GM12891 (cell line): ENCODE measurements at regions not wholly inside any gene's neighbourhood (a gene's known extent, or its start where the extent isn't known, plus 50 kb on each side); places are given as distances from the start of the nearest gene placed in this dataset.

Experiments used
- DNase-seq: peaks from one replicate; pipeline ENCODE4 v3.0.0; 2011; ENCODE audit warnings: low spot score; ENCODE audit not compliant: insufficient read length
- FAIRE-seq: peaks from 2 replicates; lab custom pipeline; 2011; peaks lifted over from hg19 to GRCh38; lab: Jason Lieb, UNC
- PAX5 ChIP-seq: IDR thresholded peaks from 2 replicates; pipeline ENCODE4 v1.6.1; 2011; ENCODE audit warnings: low read length, moderate library complexity, mild to moderate bottlenecking; ENCODE audit not compliant: insufficient read depth, severe bottlenecking
- POLR2A ChIP-seq: IDR thresholded peaks from 2 replicates; pipeline ENCODE4 v1.6.1; 2011; ENCODE audit warnings: low read depth, low read length, control low read depth
- POLR2AphosphoS5 ChIP-seq: IDR thresholded peaks from 2 replicates; pipeline ENCODE4 v1.6.1; 2011; ENCODE audit warnings: low read depth, low read length, control low read depth
- POU2F2 ChIP-seq: IDR thresholded peaks from 2 replicates; pipeline ENCODE4 v1.6.1; 2011; ENCODE audit warnings: low read depth, mild to moderate bottlenecking, control low read depth, low read length, moderate library complexity
- SPI1 ChIP-seq: IDR thresholded peaks from 2 replicates; pipeline ENCODE4 v1.6.1; 2011; ENCODE audit warnings: low read depth, low read length, control low read depth
- TAF1 ChIP-seq: IDR thresholded peaks from 2 replicates; pipeline ENCODE4 v1.6.1; 2011; ENCODE audit warnings: low read depth, low read length, control low read depth

GRCh38 chr9:80376180-80376579 lies 804.4 kb downstream of the TLE4 start:
- TF ChIP-seq POU2F2 (no peak), POLR2AphosphoS5 (no peak), POLR2A (no peak), PAX5 (no peak), SPI1 (no peak), TAF1 (no peak)
- no peak for FAIRE-seq

GRCh38 chr9:80375477-80375876 lies 803.7 kb downstream of the TLE4 start:
- DNase-seq (no peak), FAIRE-seq (no peak)
- TF ChIP-seq SPI1 (no peak), POU2F2 (no peak), TAF1 (no peak), PAX5 (no peak), POLR2A (no peak), POLR2AphosphoS5 (no peak)

More at GRCh38 chr9:80376180-80376579, 804.4 kb downstream of the TLE4 start:
- no peak for DNase-seq

- FAIRE-seq (no peak), DNase-seq (no peak)
- TF ChIP-seq SPI1 (no peak), PAX5 (no peak), POLR2A (no peak), POU2F2 (no peak), TAF1 (no peak), POLR2AphosphoS5 (no peak)
Measured at GRCh38 chr9:80369641-80370040, 797.9 kb downstream of the TLE4 start.

GRCh38 chr9:80366626-80367025 lies 794.9 kb downstream of the TLE4 start:
- TF ChIP-seq POLR2AphosphoS5 (no peak), SPI1 (no peak), POLR2A (no peak), TAF1 (no peak), POU2F2 (no peak), PAX5 (no peak)
- DNase-seq (no peak), FAIRE-seq (no peak)

DNA sequence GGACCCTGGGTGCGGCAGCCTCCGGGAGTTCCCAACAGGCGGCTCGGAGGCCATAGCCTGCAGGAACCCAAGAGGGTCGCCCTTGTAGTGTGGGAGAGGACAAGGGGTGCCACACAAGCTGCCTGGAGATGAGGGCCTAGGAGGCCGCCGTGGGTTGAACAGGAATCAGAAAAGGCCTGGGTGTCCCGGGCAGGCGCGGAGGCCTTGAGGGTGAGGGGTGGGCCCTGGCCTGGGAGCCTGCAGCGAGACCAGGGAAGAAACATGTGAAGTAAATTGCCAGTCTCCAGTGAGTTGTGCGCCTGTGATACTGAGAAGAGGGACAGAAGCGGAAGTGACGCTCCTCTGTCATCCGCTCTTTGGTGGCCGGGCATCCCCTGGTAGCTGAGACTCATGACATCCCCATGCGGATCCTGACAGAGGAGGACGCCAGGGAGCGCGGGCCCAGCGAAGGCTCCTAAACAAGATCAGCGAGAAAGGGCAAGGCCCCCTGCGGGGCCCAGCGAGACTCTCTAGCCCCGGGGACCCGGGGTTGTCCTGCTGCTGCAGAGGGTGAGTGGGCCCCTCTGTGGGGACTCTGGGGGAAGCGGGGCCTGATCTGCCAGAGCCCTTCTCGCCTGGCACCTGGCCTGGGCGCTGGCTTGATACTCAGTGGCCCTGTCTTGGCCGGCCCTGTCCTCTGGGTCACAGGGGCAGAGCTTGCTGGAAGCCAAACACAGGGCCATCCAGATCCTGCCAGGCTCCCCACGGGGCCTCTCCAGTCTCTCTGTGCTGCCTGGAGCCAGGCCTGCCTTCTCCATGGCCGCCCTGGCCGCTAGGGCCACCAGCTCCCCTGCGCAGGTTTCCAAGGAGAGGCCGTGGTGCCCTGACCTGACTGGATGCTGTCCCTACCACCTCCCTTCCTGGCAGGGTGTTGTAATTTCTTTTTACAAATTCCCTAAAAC lies 788.4 kb downstream of the TLE4 start:
- no peak for FAIRE-seq
- TF ChIP-seq POU2F2 (no peak), POLR2AphosphoS5 (no peak), POLR2A (no peak), PAX5 (no peak), SPI1 (no peak), TAF1 (no peak)

DNA sequence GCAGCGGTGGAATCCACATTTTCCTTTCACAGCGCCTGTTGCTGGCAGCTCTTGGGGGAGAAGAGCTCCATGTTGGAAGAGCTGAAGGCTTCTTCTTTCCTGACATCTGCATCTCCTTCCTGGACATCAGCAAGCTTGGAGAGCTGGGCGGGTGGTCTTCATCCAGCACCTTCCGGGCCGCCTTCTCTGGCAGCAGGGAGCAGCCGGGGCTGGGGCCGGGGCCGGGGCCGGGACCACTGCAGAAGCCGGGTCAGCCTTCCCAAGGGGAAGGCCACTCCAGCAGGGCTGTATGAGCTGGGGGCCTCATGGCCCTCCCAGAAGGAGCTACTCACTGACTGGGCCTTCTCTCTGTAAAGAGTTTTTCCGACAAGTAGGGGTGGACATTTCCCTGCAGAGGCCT lies 787.5 kb downstream of the TLE4 start:
- DNase-seq, result no peak

More for the DNA sequence above, 788.4 kb downstream of the TLE4 start:
- no peak for DNase-seq

DNA sequence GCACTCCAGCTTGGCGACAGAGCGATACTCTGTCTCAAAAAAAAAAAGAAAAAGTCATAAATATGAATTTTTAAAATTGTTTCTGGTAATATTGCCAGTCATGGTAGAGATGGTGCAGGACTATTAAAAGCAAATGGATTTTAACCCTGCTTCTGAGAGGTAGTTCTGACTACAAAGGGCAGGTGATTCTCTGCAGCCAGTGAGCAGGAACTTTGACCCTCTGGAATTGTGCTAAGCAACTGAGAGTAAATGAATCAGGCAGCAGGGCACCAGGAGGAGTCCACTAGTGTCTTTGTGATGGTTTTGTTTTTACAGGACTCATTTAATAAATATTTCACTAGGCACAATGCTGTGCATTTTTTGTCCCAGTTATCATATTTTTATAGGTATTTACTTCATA lies 781.2 kb downstream of the TLE4 start:
- no peak for TF ChIP-seq TAF1
- no peak for TF ChIP-seq POU2F2
- TF ChIP-seq PAX5, result no peak
- no peak for TF ChIP-seq SPI1
- TF ChIP-seq POLR2A, result no peak
- TF ChIP-seq POLR2AphosphoS5, result no peak
- no peak for DNase-seq
- no peak for FAIRE-seq

More for the DNA sequence above, 787.5 kb downstream of the TLE4 start:
- no peak for FAIRE-seq
- no peak for TF ChIP-seq TAF1
- TF ChIP-seq POU2F2, result no peak
- TF ChIP-seq POLR2AphosphoS5, result no peak
- no peak for TF ChIP-seq PAX5
- TF ChIP-seq POLR2A, result no peak
- TF ChIP-seq SPI1, result no peak

DNA sequence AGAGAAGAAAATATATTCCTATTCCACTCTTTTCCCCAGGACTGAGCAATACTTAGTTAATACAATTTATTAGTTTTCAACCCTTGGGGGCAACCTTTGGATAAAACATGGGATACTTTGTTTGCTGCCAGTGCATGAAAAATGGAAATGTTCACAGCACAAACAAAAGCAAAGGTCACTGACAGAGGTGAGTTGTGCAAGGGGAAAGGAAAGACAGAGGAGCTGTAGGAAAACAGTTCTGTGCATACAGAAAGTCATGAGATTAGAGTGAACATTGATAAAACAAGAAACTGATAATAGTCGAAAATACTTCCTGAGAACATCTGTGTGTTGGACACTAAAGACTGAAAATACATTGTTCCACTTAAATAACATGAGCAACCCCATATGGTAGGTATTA lies 779.8 kb downstream of the TLE4 start:
- no peak for DNase-seq

GRCh38 chr9:80326105-80326504 lies 754.3 kb downstream of the TLE4 start:
- no peak for FAIRE-seq

More for the DNA sequence above, 779.8 kb downstream of the TLE4 start:
- no peak for FAIRE-seq
- no peak for TF ChIP-seq TAF1
- no peak for TF ChIP-seq POU2F2
- no peak for TF ChIP-seq SPI1
- TF ChIP-seq POLR2A, result no peak
- no peak for TF ChIP-seq POLR2AphosphoS5
- no peak for TF ChIP-seq PAX5

DNA sequence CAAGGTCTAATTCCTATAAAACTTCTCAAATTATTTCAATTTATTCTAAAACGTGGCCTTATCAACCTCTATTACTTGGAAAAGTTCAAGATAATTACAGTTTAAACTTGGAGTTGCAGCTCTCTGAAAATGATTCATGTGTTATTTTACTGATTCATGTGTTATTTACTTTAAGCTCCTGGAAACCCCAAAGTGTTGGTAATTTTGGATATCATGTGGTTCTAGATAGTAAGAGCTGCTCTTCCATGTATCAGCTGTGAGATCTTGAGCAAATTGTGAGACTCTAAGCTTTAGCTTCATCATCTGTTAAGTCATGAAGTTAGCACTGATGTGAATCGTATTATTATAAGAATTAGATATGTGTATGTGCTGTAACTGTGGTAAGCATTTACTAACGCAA lies 749.2 kb downstream of the TLE4 start:
- DNase-seq (no peak), FAIRE-seq (no peak)
- TF ChIP-seq SPI1, result no peak
- no peak for TF ChIP-seq PAX5
- no peak for TF ChIP-seq POLR2AphosphoS5
- no peak for TF ChIP-seq TAF1
- TF ChIP-seq POLR2A, result no peak
- no peak for TF ChIP-seq POU2F2

More at GRCh38 chr9:80326105-80326504, 754.3 kb downstream of the TLE4 start:
- no peak for DNase-seq
- TF ChIP-seq POLR2A, result no peak
